NCI-H146 (cell line): ENCODE measurements at regions not wholly inside any gene's neighbourhood (a gene's known extent, or its start where the extent isn't known, plus 50 kb on each side); places are given as distances from the start of the nearest gene placed in this dataset.
"Not testable (repeated sequence)": the region's sequence is repeated elsewhere in the genome, so short reads cannot be mapped to it uniquely, and the experiment has no call there.

Experiments used
- DNase-seq: peaks from one replicate; lab custom pipeline; 2025; lab: John Stamatoyannopoulos, UW

DNA sequence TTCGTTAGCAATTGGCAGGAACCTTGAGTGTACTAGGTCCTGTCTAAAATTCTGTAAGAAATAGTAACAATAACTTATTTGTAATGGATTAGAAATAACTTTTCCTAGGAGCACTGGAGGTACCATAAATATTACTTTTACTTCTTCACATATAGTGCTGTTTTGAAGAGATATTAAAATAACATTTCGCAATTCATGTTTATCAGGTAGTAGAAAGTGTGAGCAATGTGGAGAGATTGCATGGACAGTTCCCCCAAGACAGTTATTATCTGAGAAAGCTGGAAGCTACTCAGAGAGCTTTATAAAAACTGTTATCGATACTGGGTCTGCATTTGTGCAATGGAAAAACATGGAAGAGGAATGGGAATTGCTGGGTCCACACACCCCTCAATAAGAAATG, 128.5 kb upstream of the KIF26B start:
- DNase-seq = no peak

DNA sequence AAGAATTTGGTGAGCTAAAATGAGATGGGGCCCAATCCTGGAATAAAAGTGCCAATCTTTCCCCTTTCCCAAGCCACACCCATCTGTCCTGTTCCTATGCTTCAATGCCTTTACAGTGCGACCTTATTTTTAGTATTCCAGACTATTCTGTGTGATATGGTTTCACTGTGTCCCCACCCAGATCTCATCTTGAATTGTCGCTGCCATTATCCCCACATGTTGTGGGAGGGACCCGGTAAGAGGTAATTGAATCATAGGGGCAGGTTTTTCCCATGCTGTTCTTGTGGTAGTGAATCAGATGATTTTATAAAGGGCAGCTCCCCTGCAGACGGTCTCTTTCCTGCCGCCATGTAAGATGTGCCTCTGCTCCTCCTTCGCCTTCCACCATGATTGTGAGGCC, 129.3 kb upstream of the KIF26B start:
- DNase-seq = no peak

DNA sequence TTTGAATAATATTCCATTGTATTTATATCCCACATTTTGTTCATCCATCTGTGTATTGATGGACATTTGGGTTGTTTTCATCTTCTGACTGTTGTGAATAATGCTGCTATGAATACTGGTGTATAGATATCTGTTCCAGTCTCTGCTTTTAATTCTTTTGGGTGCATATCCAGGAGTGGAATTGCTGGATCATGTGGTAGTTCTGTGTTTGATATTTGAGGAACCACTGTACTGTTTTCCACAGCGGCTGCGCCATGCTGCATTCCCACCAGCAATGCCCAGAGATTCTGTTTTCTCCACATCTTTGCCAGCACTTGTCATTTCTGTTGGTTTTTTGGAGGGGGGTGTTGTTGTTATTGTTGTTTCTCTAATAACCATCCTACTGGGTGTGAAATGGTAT, 131.6 kb upstream of the KIF26B start:
- DNase-seq = no peak

DNA sequence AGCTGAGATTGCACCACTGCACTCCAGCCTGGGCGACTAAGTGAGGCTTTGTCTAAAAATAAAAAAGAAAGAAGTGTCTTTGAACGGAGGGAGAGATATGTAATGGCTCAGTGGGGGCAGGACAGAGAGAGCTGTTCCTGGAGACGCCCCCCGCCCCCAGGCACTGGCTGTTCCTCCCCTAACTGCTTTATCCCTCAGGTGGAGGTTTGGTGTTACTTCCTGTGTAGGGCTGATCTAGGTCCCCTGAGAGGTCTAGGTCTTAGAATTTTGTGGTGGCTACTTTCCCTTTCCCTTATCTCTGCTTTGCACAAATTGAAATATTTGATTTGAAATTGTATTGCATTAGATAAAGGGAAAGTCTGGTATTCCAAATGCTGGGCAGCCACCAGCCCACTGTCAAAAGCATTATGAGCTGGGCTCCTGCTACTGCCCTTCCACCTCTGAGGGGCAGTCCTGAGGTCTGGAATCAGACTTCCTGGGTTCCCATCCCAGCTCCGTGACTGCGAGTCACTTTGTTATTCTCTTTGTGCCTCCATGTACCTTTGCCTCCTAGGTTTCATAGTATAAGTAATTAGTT, 134.8 kb upstream of the KIF26B start:
- DNase-seq = no peak

DNA sequence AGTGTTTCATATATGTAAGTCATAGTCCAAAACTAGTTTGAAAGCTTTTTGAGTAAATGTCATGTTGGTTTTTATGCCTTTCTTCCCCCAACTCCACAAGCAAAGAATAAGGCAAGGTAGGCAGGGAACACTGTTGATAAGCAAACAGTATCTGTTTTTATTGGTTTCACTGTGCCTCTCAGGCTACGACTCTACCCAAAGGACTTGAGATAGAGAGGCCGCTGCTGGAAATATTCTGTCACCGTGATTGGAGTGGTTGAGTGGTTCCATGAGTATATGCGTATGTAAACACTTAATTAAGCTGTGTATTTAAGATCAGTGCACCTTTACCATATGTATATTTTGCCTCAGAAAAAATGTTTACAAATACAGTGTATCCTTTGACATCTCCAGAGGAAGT, 138.1 kb upstream of the KIF26B start:
- no peak for DNase-seq

DNA sequence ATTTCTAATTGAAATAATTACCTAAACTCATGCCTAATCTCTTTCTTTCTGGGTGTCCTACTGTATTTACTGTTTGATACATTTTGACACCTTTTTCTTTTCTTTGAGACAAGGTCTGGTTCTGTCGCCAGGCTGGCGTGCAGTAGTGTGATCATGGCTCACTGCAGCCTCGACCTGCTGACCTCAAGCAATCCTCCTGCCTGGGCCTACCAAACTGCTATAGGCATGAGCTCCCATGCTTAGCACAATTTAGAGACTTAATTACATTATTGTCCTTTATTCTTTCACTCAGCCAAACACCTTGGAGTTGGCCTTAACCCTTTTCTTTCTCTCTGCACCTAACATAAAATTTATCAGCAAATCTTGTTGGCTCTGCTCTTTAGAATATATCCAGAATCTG, 139.8 kb upstream of the KIF26B start:
- DNase-seq = no peak

DNA sequence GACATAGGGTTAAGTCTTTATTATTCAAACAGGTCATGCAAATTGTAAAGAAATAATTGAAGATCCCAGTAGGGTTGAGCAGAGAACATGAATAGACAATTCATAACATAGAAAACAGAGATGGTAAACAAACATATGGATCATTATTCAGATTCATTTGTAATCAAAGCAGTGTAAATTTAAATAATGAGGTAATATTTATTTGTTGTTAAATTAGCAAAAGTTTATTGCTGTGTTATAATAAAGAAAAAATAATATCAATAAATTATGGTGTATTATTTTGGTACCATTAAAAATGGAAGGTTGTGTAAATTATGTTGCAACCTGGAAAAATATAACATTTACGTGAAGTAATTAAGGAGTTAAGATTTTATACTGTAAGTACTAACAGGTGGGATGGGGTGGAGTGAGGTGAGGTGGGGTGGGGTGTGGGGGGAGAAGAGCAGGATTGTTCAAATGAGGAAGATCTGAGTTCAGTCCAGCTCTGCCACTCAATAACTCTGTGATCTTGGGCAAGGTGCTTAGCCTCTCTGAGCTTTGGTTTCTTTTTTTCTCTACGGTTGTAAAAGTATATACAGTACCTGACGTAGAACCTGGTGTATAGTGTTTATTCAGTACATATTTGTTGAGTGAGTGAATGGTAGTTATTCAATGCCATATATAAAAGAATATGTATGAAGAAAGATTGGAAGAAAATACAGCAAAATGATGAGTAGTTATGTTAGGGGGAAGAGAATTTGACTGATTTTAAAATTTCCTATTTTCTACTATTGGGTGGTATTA, 140.3 kb upstream of the KIF26B start:
- no peak for DNase-seq

DNA sequence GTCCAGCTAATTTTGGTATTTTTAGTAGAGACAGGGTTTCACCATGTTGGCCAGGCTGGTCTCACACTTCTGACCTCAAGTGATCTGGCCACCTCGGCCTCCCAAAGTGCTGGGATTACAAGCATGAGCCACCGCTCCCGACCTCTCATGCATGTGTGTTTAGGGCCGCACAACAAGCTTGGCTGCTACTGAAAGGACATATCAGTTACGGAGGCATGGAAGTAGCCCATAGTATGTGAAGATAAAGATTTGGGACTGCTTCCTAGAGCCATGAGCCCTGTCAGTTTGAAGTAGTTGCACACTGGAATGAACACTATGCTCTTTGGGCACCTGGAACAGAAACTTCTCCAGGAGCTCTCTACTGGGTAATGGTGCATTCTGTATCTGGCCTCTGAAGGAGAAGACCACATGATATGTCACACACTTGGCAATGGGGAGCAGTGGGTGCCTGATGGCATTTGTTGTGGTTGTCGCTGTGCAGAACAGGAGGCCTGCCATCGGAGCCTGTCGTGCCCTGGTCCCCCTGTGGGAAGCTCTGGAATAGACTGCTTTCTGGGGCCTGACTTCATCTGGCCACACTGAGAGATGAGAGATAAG, 144.7 kb upstream of the KIF26B start:
- no peak for DNase-seq

DNA sequence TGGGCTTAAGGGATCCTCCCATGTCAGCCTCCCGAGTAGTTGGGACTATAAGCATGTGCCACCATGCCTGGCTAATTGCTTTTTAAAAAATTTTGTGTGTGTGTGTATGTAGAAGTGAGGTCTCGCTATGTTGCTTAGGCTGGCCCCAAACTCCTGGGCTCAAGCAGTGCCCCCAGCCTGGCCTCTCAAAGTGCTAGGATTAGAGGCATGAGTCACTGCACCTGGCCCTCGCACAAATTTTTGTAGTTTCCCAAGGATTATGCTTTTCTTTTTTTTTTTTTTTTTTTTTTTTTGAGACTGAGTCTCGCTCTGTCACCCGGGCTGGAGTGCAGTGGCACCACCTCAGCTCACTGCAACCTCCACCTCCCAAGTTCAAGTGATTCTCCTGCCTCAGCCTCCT, 144.4 kb upstream of the HNRNPU start:
- DNase-seq = no peak

DNA sequence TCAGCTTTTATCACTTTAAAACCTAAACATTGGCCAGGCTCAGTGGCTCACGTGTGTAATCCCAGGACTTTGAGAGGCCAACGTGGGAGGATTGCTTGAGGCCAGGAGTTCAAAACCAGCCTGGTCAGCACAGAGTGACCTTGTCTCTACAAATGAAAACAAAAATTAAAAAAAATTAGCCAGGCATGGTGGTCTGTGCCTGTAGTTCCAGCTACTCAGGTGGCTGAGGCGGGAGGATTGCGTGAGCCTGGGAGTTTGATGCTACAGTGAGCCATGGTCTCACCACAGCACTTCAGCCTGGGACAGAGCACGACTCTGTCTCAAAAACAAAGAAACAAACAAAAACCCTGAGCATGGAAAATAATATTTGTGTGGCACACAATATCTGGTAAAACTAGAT, 143.5 kb upstream of the HNRNPU start:
- no peak for DNase-seq

DNA sequence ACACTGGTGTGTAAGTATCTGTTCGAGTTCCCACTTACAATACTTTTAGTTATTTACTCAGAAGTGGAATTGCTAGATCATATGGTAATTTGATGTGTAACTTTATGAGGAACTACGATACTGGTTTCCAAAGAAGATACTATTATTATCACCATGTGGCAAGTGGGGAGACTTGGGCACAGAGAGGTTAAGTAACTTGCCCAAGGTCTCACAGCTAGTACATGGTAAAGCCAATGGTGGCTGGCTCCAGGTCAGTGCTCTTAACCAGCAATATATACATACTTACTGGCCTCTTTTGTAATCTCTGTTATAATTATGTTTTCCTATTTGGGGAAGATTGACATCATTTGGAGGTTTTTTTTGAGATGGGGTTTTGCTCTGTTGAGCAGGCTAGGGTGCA, 138.9 kb upstream of the HNRNPU start:
- DNase-seq = no peak

DNA sequence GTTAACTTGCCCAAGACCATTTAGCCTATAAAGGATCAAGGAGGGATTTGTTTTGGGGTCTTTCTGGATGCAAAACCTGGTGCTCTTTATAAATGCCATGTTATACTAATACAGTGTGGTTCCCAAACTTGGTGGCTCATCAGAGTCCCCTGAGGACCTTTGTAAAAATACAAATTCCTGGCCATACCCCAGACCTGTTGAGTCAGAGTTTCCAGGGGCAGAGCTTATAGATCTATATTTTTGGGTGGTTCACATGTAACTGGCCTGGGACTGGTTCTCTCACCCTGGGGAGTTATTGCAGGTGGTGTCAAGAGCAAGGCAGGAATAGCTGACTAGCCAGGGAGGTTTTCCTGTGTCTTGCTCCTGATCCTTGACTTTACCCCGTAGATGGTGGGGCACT, 136.9 kb upstream of the HNRNPU start:
- no peak for DNase-seq

DNA sequence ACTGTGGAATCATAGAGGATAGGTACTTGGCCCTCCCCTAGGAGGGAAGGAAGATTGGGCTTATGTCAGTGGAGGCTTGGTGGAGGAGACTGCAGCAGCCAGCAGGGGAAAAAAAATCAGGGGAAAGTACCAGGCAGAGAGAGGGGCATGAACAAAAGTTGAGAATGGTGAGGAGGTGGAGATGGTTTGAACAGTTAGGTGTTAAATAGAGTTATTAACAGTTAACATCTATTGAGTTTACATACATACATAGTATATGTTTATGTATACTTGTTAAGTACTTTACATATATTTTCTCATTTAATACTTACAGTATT, 136.5 kb upstream of the HNRNPU start:
- no peak for DNase-seq

DNA sequence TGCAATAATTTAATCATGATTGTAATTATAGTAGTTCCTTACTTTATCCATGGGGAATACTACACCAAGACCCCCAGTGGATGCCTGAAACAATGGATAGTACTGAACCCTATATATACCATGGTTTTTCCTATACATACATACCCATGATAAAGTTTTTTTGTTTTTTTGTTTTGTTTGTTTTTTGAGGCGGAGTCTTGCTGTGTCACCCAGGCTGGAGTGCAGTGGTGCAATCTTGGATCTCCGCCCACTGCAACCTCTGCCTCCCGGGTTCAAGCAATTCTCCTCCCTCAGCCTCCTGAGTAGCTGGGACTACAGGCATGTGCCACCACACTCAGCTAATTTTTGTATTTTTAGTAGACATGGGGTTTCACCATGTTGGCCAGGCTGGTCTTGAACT, 135.3 kb upstream of the HNRNPU start:
- not testable (repeated sequence) for DNase-seq

DNA sequence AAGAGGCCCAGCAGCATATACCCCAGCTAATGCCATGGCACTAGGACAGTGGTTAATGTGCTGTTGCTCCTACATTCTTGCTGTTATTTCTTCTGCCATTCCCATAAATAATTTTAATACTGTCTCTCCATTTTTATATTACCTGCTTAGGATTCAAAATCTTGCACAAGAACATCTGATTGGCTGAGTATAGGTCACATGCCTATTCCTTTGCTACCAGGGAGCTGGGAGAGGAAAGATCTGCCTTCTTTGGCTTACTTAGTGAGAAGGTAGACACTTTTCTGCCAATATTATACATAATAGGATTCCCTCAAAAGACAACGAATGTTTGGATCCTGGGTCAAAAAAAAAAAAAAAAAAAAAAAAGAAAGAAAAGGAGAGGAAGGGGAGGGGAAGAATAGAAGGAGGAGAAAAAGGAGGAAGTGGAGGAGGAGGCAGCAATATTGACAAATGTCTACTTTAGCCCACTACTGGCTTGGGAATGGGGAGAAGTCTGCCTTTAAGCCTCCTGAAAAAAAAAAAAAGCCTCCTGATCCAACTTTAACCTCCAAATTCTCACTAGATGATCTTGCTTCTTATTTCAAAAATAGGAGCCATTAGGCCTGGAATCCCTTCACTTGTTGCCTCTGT, 134.5 kb upstream of the HNRNPU start:
- DNase-seq = no peak

DNA sequence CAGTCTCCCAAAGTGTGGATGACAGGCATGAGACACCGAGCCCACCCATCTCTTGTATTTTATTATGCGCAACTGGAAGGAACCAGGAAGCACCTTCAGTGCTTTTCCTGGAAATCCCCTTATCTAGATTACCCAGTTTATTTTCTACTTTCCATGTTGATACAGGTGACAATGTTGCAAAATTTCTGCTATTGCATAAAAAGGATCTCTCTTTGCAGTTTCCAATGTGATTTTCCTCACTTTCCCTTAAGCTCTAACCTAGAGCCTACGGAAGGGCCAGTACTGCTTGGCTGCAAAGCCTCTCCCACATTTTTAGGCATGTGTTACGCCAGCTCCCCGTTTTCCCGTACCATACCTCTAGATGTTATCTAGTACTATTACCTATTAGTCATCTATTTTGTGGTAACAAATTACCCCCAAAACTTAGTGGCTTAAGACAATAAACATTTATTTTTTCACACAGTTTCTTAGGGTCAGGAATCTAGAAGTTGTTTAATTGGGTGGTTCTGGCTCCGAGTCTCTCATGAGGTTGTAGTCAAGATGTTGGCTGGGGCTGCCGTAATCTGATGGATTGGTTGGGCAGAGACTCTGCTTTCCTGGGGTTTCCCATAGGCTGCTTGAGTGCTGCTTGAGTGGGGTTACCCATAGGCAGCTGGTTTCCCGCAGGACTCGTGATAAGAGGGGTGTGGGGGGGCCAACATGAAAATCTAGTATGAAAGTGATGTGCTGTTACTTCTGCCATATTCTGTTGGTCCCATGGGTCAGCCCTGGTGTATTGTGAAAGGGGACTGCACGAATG, 131.5 kb upstream of the HNRNPU start:
- no peak for DNase-seq

DNA sequence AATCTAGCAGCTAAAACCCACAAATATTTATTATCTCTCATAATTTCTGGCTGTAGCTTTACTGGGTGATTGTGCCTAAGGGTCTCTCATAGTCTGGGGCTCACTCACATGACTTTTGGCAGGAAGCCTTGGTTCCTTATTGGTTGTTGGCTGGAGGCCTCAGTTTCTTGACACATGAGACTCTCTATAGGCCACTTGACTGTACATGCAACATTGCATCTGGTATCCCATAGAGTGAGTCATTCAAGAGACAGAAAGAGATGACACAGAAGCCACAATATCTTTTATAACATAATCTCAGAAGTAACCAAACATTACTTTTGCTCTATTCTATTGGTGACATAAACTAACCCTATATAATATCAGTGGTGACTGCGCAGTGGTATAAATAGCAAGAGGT, 128.5 kb upstream of the HNRNPU start:
- DNase-seq = no peak

DNA sequence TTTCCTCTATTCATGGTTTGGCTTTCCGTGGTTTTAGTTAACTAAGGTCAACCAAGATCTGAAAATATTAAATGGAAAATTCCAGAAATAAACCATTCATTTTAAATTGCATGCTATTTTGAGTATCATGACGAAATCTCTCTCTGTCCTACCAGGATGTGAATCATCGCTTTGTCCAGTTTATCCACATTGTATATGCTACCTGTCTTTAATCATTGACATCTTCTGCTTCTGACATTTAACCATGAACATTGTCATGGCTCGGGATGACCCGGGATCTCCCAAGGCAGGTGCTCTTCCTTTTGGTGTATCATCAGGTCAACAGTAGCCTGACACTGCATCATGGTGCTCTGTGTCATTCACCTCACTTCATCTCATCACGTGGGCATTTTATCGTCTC, 125.5 kb upstream of the HNRNPU start:
- no peak for DNase-seq

DNA sequence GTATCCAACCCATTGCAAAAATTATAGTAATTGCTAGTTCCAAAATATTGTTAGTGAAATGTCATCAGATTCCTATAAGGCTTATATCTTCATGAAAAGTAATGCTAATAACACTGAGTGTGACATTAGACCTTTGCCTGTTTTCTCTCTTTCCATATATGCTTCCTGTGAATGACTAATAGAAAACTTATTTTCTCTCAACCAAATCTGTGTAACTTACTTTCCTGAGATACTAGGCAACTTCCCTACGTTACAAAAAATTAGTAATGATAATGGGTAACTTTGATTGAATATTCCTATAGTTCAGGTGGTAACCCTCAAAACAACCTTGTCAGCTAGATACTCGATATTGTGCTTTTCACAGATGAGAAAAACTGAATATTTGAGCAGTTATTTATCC, 124.2 kb upstream of the HNRNPU start:
- DNase-seq = no peak

DNA sequence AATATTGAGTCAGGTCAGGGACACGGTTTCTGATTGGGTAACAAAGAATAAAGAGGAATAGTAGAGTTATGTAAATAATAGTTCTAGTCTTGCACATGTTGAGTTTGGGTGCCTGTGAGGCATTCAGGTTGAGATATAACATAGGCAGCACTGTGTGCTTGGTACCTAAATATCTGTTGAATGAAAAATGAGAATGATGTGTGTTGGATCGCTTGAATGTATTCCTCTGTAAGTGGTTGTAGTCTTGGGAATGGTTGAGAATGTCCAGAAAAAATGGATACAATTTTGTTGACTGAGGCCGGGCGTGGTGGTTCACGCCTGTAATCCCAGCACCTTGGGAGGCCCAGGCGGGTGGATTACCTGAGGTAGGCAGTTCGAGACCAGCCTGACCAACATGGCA, 116.3 kb upstream of the HNRNPU start:
- DNase-seq = no peak

DNA sequence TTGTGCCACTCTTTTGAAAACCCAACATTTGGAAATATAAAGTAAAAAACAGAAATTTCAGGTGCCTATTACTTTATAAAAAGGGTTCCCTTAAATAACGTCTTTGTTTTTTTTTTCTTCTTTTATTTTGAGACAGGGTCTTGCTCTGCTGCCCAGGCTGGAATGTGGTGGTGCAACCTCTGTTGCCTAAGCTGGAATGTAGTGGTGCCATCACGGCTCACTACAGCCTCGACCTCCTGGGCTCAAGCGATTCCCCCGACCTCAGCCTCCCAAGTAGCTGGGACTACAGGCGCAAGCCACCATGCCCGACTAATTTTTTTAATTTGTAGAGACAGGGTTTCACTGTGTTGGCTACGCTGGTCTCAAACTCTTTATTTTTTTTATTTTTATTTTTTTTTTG, 110.2 kb upstream of the HNRNPU start:
- DNase-seq = no peak

DNA sequence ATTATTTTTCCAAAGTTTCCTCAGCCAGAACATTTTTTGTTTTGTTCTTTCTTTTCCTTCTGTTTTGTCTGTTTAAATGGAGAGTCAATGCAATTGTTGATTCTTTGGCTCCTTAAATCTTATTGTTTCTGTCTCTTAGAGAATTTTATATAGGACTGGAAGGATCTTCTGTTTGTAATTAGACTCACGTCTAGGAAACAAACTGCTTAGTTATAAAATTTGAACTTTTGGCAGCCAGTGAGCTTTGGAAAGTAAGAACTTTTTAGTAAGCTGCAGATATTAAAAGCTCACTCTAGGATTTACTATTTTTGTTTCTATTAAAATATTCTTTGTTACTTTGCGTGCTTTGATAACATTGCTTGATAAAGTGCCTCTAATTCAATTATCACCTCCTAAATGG, 109.8 kb upstream of the HNRNPU start:
- no peak for DNase-seq
